ENCODE measurements at regions not wholly inside any gene's neighbourhood (a gene's known extent, or its start where the extent isn't known, plus 50 kb on each side); places are given as distances from the start of the nearest gene placed in this dataset.
"Not testable (repeated sequence)": the region's sequence is repeated elsewhere in the genome, so short reads cannot be mapped to it uniquely, and the experiment has no call there.

DNA sequence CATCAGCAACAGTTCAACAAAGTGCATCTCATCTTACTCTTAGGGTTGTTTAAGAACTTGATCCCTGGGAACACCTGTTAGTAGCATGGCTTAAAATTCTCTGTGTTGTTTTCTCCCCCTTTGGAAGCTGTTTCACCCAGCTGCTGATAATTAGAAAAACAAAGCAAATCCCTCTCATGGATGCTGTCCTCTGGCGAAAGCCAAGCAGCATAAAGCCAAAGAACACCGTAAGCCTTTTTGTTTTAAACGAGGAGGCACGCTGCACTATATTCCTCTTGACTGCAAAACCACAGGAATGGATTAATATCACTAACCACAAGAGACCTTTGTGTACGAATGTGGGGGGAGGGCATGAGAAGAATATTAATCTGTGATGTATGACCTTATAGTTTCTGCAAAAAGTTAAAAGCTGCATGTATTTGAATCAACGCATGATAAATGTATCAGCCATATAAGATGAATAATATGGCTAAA is 923.2 kb downstream of the LTN1 start:
- DNase-seq (ENCODE audit: low spot score) = no peak

DNA sequence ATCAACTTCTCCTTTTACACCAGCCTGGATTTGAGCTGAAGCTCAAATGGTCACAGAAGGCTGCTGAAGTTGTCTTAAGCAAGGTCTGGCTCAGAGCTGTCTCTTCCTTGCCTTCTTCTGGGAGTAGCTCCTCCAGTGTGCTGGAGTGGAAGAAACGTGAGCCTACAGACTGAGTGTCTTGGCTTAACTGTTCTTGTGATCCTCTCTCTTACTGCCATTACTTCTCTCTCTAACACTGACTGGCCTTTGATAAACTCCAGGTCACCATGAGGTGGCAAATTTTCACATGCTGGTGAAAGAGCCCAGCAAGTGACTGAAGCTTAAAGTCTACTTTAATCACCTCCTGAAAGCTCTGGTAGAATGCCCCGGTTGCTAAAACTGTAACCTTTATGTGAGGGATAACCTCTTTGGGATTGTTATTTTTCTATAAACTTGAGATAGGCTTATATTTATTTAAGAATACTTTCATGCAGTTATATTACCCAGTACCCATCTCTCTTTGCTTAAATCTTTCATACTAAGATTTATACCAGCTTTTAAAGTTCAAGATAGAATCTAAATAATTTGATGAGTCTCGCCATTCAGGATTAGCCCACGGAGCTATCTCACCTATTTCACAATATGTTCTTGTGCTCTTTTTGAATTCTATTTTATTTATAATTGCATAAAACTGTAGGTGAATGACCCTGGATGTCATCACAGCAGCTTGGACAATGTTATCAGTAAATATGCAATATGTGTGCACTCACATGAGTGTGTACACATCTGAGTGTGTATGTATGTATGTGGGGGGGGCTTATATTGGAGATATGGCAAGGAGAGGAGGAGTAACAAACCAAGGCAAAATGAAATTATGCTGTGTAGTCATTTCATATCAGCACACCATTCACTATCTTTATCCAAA is 924.0 kb downstream of the LTN1 start:
- no peak for DNase-seq (ENCODE audit: low spot score)

DNA sequence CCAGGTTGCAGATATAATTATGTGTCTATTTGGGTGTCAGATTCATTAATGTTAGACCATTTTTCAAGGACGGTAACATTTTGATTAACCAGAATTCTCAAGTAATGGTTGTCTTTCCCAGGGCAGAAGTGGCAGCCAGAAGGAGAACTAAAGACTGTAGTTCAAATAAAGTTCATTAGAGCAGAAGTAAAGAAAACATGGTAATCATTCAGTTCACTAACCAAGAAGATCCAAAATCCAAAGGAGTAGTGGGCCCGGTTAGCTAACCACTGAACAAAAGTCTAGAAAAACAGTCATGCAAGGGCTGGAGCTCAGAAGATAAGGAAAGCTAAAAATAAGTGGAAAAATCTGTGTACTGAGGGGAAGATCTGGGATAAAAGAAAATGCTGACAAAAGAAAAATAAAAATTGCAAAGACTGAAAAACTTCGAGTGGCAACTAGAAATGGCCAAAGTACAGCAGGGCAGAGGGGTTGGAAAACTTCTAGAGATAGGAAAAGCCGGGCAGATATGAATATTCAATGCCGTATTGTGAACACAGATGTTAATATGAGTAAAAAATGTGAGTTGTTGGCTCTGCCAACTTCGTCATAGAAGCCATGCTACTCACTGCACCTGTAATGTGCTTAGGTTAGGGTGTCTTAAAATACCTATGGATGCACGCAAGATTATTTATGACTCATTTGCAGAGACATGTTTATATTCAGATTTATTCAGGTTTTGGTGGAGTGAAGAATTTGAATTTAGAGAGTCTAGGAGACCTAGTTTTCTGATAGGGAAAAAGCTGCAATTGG is 925.9 kb downstream of the LTN1 start:
- DNase-seq (ENCODE audit: low spot score) = no peak

DNA sequence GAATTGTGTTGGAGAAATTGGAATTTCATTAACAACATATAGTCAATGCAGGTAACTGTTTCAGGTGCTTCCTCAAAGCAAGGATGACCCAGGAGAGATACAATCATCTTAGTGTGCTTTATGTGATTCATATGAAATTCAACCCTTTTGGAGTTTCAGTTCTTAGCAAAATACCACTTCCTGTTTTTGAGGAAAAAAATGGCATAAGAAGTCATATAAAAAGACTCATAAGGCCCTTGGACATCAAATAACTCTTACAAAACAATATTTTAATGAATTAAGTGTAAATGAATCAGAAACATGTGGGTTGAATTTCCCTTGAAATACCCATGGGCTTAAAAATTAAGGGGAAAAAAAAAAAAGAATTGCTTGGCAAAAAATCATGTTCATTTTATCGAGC is 926.6 kb downstream of the LTN1 start:
- no peak for DNase-seq (ENCODE audit: low spot score)

DNA sequence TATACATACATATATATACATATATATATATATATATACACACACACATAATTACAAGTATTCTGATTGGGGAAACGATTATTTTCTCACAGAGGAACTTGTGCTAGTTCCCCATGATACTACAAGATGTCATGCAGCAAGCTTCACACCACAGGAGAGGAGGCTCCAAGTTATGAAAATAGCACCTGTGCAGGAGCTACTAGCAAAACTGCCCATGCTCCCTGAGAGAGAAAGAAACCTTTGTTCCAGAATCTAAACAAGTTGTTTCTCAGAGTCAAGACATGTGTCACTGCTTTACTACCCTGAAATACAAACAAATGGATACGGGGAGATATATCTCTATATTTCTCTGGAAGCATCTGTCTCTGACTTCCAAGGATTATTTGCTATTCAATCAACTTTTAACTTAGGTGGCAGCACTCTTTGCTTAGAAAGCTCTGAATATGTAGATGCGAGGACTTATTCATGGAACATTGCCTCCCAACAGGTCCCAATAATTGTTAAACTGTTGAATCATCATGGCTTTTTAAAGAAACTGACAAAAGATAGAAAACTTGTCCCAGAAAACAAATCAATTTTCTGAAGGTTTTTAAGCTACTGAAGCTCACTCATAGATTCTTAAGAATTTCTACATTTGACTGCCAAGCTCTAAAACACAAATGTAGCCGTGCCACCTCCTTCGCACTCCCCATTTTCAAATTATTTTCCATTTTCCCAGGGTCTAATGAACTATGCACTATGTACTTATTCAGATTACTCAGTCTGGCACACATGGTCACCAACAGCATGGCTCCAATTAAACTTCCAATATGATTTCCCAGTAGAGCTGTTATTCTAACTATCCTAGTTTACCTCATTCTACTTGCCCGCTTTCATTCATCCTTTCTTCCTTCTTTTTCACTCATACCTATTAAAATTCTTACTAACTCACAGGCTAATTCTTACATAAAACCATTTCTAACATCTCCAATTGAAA is 929.1 kb downstream of the LTN1 start:
- DNase-seq (ENCODE audit: low spot score) = no peak

GRCh38 chr21:28052956-28053355 is 939.7 kb downstream of the LTN1 start:
- DNase-seq (ENCODE audit: low spot score) = not testable (repeated sequence)

- peak; percentile 57 for DNase-seq (ENCODE audit: low spot score)
Observed at GRCh38 chr21:28051649-28052048, 941.0 kb downstream of the LTN1 start.

GRCh38 chr21:28035692-28036091 is 957.0 kb downstream of the LTN1 start:
- not testable (repeated sequence) for DNase-seq (ENCODE audit: low spot score)

- not testable (repeated sequence) for DNase-seq (ENCODE audit: low spot score)
Observed at GRCh38 chr21:28034916-28035315, 957.8 kb downstream of the LTN1 start.

DNA sequence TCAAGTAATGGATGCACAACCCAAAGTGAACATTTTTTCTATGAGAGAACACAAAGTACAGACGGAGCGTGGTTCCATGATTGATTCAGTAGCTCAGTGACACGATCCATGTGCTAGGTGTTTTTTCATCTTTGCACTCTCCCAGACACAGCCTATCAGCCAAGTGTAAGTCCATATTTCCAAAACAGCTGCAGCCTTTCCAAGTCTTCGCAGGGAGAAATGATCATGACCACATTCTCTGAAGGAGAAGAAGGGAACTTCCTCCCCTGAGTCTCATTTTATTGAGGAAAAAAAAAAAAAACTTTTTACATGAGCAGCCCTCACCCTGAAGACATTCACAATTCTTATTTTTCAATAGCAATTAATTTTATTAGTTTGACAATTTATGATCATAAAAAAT is 958.3 kb downstream of the LTN1 start:
- DNase-seq (ENCODE audit: low spot score) = not testable (repeated sequence)

DNA sequence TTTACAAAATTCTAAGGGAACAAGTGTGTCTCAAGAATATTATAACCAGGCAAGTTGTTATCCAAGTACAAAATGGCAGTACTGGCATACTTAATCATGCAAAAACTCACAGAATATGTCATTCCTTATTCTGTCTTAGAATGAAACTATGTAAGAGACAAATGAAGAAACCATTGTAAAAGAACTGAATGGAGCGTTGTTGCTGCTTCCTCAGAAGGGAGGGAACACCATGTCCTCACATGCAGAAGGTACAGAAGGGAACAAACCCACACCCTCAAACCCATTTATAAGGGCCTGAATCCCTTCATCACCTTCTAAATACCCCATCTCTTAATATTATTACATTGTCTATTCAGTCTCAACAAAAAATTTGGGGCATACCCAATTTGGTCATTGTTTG is 960.0 kb downstream of the LTN1 start:
- DNase-seq (ENCODE audit: low spot score) = not testable (repeated sequence)

GRCh38 chr21:28031066-28031465 is 961.6 kb downstream of the LTN1 start:
- not testable (repeated sequence) for DNase-seq (ENCODE audit: low spot score)

DNA sequence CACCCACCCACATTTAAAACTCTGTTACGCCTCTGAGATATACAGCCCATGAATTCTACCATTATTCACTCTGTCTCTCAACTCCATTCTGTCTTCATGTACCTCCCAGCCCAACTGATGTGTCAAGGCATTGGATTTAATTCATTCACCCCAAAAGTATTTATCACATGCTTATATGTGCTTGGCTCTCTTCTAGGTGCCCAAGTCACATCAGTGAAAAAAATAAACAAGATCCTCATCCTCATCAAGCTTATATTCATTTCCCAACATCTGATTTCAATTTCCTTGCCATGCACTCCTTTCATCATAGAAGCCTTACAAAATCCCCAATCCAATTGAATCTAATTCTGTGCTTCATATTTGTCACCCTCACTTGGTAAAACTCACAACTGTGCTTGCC is 967.6 kb downstream of the LTN1 start:
- no peak for DNase-seq (ENCODE audit: low spot score)

DNA sequence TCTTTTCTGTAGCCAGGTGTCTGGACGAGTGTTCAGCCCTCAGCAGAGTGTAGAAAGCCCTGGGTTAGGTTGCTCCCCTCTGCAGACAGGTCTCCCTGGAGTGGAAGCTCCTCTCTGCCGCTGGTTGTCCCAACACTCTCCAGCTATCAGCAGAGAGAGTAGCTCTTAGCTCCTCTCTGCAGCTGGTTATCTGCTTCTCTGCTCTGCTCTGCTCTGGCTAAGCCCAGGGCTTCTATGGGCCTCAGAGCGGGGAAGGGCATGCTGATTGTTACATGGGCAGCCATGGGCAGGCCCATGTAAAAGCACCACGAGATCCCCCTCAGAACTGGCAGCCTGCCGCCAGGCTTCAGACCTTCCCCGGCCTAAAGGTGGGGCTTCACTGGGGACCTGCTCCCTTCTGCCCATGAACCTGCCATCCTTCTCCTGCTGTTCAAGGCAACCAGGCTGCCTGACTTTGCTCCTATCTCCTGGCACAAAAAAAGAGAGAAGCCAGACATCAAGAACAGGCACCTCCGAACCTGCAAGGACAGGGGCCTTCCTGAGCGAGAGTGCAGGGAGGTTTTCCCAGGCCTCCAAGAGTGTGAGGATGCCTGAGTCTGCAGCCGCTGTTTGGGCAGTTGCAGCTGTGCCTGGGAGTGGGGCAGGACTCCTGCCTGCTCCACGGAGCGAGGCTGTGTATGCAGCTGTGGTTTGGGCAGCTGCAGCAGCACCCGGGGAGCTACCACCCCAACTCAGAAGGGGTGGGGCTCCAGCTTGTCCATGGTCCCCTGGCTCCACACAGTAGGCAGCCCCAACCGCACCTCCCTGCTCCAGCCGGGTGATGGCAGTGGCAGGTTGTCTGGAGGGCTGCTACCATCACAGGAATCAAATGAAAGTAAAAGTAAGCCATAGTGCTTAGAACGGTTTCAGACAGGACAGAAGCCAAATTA is 973.7 kb downstream of the LTN1 start:
- DNase-seq (ENCODE audit: low spot score) = no peak

GRCh38 chr21:28018213-28018612 is 974.5 kb downstream of the LTN1 start:
- no peak for DNase-seq (ENCODE audit: low spot score)

DNA sequence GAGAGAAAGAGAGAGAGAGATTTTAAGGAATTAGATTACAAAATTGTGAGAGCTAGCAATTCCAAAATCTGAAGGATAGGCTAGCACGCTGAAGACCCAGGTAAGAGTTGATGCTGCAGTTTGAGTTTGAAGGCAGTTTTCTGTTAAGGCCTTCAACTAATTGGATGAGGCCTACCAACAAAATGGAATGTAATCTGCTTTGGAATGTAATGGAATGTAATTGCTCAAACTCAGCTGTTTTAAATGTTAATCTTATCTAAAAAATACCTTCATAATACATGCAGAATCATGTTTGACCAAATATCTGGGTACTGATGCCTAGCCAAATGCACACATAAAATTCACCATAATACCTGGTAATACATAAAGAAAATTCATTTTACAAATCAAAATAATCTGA is 976.1 kb downstream of the LTN1 start:
- no peak for DNase-seq (ENCODE audit: low spot score)

- DNase-seq (ENCODE audit: low spot score) = not testable (repeated sequence)
Observed at GRCh38 chr21:28013123-28013522, 979.6 kb downstream of the LTN1 start.

DNA sequence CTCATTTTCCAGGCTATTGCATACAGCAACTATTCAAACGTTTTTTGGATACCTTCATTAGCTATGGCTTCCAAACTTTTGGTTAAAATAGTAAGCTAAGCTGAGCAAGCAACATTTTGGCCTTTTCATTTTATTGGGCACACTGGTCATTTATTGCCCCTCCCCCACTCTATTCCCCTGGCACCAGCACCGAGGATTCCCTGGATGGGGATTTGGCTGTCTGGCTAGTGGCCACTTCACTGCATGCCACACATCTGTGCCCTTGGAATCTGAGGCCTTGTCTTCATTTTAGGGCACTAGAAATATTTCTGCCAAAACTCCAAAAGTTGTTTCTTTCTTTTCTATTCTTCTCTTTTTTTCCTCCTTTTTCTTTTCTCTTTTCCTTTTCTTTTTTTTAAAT is 980.7 kb downstream of the LTN1 start:
- DNase-seq (ENCODE audit: low spot score) = not testable (repeated sequence)

DNA sequence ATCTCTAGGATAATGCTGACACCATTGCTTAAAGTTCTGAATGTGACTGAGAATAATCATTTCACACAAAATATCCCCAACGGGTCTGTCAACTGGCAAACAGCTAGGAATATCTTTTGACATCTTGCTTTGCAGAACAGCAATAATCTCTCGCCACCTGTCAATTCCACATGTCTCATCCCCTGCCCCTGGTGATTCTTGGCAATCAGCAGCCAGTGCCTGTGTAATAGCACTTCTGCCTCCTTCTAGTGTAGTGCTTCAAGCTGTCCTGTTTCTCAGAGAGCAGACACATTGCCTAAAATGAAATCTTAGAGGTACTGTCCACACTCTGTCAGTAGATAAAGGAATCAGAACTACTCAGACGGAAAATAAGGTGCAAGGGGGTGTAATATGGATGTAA is 984.4 kb downstream of the LTN1 start:
- not testable (repeated sequence) for DNase-seq (ENCODE audit: low spot score)

GRCh38 chr21:28003627-28004026 is 989.0 kb downstream of the LTN1 start:
- not testable (repeated sequence) for DNase-seq (ENCODE audit: low spot score)

GRCh38 chr21:27996906-27997305 is 995.8 kb downstream of the LTN1 start:
- DNase-seq (ENCODE audit: low spot score) = not testable (repeated sequence)
